LHCN-M2 (cell line): ENCODE measurements at regions not wholly inside any gene's neighbourhood (a gene's known extent, or its start where the extent isn't known, plus 50 kb on each side); places are given as distances from the start of the nearest gene placed in this dataset.
"Not testable (repeated sequence)": the region's sequence is repeated elsewhere in the genome, so short reads cannot be mapped to it uniquely, and the experiment has no call there.

Experiments used
- DNase-seq: peaks from one replicate; pipeline ENCODE4 v3.0.0-alpha.2; 2012; ENCODE audit warnings: low read depth

DNA sequence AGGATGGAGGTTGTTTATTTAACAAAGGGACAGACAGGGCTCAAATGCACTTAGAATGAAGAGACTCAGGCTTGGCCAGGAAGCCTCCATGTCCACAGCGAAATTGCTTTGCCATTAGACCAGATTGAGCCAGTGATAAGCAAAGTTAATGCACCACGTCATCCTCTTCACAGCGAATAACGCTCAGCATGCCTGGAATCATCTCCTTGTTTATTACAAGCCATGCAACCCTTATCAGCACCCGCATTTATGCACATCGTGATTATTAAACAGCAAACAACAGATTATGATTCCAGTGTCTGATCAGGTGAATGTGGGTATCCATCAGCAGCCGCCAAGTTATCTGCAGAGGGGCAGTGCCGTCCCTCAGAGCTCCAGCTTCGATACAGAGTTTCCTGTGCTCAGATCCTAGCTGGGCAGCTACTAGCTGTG is 175.0 kb upstream of the TMEM132C start:
- DNase-seq = no peak

DNA sequence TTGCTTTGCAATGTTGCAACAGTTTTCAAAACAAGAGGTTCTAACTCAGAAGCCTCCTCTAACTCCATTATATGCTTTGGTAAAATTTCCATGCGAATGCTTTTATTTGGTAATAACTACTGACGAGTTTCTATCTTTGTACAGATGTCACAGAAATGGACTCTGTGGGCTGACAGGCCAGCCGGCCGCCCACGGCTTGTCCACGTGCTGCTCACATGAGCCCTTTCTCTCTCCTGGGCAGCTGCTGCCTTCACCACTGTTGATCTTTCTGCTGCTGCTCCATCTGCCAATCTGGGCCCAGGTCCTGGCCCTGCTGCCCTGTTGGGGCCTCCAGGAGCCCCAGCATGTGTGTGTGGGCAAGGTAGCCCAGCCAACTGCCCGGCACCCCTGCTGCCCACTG is 168.2 kb upstream of the TMEM132C start:
- DNase-seq = no peak

DNA sequence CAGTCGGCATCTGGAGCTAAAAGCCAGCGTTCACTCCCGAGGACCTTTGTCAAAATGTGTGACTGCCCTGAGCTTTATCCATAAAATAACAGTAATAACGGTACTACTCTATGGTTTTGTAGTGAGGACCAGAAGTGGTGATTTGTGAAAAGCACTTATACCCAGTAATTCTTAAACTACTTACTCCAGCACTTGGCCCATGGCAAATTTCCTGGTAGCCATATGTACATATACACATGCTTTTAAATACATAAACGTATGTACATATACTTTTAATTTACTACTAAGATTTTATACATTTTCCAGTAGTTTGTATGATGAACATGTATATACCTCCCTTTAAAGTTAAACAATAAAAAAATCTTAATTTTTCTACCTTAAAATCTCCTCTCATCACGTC is 163.8 kb upstream of the TMEM132C start:
- DNase-seq = no peak

DNA sequence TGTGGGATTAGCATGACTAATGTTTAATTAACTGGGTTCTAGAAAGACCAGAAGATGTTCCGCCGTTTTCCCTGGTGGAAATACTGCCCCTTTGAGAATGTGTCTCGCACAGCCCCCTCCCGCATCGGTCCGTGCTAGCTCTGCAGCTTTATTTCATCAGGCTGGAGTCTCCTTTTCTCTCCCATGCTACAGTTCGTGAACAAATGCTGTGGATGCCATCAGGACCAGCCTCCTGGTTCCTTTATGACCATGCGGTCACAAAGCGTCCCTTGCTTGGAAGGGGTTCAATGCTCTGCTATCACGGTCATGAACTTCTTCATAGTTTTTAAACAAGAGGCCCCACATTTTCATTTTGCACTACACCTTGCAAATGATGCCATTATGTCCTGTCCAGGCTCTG is 157.7 kb upstream of the TMEM132C start:
- DNase-seq = no peak

DNA sequence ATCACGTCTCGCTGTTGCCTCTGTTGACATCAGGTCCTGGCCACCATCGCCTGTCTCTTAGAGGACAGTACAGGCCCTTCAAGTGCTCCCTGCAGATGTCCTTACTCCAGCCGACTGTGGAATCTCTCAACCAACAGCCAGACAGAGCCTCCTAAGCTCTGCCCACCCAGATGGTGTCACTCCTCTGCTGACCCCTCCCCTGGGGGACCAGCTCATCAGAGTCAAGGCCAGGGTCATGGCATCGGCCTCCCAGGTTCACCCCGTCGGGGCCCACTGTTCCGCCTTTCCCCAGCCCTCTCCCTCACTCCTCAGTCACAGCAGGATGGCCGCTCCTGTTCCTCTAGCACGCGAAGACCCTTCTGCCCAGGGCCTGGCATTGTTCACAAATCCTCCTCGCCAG is 157.3 kb upstream of the TMEM132C start:
- no peak for DNase-seq

DNA sequence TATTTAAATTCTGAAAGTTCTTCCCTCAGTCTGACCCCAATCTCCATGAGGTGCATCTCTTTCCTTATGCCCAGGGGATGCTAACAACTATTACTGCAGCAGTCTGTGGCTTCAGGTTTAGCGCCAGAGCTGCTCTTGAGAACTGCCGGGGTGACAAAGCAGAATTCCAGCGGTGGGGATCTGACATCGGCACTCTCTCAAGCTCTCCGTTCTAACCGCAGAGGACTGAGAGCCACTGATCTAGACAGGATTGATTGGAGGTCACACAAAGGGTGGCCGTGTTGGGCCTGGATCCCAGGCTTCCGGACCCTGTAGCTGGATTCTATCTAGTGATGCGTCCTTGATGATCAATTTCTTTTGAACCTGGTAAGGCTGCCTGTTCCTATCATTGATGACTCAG is 155.6 kb upstream of the TMEM132C start:
- no peak for DNase-seq

DNA sequence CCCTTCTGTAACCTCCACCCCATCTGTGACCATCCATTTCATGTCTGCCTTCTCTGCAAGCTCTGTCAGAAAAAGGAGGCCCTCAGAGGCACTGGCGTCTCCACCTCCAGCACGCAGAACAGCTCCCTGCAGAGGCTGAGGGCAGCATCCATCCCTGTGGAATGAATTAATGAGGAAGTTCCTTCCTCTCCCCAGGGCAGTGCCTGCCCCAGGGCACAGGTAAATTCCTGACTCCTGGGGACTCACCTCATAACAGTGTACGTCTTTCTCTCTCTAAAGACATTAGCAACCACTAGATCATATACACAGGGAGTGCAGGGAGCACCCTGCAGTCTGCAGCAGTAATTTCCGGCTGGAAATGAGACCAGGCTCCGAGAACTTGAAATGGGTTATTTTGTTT is 155.0 kb upstream of the TMEM132C start:
- DNase-seq = no peak

DNA sequence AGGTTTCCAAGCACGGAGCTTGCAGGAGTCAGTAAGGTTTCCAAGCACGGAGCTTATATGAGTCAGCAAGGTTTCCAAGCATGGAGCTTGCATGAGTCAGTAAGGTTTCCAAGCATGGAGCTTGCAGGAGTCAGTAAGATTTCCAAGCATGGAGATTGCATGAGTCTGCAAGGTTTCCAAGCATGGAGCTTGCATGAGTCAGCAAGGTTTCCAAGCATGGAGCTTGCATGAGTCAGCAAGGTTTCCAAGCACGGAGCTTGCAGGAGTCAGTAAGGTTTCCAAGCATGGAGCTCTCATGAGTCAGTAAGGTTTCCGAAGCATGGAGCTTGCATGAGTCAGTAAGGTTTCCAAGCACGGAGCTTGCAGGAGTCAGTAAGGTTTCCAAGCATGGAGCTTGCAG is 153.7 kb upstream of the TMEM132C start:
- not testable (repeated sequence) for DNase-seq

DNA sequence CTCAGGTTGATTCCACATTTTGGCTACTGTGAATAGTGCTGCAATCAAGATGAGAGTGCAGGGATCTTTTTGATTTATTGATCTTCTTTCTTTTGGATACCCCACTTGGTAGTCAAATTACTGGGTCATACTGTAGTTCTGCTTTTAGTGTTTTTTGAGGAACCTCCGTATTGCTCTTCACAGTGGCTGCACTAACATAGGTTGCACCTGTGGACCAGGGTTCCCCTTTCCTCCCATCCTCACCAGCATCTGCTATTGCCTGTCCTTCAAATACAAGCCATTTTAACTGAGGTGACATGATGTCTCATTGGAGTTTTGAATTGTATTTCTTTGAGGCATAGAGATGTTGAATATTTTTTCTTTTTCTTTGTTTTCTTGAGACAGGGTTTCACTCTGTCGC is 152.5 kb upstream of the TMEM132C start:
- no peak for DNase-seq

DNA sequence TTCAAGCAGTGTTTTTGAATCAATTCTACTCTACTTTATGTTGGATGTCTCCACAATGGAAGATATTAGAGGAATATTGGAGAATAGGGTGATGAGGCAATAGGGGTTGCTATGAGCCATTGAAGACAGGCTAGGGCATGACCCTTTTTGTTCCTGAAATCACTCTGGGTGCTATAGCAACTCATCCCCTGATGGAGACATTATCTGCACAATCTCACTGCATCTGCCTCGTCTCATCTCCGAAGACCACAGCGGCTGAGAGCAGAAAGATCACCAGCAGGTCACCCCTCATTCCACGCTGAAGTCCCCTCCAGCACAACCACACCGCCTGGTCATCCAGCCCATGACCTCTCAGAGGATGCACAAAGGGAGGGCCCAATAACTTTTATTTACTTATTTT is 150.4 kb upstream of the TMEM132C start:
- DNase-seq = no peak

DNA sequence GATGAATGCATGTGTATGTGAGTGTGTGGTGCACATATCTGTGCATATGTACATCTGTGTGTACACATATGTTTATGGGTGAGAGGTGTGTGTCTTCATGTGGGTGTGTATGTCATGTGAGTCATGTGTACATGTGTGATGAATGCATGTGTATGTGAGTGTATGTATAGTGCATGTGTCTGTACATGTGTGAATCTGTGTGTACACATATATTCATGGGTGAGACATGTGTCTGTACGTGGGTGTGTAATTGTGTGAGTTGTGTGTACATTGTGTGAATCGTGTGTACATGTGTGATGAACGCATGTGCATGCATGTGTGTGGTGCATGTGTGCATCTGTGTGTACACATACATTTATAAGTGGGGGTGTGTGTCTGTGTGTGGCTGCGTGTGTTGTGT is 146.9 kb upstream of the TMEM132C start:
- DNase-seq = no peak

DNA sequence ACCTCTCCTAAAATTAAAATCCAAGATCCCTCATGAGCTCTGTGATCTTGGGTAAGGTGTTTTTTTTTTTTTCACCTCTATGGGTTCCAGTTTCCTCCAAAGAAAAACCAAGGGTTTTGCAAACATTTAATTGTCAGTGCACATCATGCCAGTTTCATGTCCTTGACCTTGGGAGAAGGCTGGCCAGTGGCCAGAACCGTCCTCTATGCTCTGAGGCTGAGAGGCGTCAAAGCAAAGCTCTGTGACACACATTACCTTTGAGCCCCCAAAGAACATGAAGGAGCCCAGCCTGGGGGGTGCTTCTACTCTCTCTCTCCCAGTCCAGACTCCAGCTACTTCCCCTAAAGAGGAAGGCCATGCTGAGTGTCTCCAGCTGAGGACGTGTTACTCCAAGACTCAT is 145.5 kb upstream of the TMEM132C start:
- no peak for DNase-seq

DNA sequence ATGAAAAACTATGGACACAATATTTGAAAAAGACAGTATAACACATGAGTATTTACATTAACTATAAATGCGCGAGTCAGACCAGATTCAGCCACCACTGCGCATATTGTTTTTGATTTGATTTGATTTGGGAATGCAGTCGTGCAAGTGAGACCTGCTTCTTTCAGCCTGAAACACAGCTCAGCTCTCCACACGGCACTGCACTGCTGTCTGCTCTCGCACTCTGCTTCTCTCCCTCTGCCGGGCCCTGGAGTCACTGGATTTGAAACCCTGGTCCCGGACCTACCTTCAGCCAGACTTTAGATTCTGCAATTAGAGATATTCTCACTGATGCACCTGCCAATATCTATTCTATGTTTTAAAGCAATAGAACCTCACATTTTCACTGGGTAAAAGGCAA is 143.9 kb upstream of the TMEM132C start:
- no peak for DNase-seq

DNA sequence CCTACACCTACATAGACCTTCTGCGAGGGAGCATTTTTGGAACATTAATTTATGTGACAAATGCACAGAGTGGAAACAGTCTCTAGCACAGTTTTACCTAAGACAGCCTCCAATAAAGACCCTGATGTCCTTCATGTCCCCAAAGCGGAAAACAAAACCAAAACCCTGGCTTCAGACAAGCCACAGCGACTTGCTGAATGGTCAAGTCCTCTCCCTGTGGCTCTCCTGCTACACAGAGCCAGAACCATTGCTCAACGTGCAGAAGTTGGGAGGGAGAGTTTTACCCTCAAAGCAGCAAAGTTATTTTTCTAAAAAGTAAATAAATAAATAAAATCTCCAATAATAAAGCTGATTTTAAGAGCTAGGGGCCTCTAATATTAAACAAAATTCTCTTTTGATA is 135.0 kb upstream of the TMEM132C start:
- no peak for DNase-seq

DNA sequence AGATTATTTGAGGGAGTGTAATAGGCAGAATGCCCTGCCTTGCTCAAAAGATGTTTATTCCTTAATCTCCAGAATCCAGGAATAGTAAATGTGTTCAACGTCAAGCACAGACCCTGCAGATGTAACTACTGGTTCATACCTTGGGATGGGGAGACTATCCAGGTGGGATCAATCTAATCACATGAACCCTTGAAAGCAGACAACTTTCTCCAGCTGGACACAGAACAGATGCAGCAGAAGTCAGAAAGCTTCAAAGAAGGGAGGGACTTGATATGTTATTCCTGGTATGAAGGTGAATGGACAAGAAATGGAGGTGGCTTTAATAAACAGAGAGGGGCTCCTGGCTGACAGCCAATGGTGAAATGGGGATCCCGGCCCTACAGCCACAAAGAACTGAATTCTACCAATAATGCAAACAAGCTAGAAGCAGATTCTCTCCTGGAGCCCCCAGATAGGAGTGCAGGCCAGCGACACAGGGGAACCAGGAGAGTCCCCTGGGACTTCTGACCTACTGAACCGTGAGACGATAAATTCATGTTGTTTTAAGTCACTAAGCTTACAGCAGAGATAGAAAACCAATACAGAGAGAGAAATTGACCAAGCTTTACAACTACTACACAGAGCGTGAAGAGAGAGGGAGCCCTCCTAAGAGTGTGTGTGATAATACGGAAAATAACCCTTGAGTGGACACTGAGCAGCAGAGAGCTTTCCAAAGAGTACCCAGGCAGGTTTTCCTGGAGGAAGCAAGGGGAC is 133.5 kb upstream of the TMEM132C start:
- no peak for DNase-seq

DNA sequence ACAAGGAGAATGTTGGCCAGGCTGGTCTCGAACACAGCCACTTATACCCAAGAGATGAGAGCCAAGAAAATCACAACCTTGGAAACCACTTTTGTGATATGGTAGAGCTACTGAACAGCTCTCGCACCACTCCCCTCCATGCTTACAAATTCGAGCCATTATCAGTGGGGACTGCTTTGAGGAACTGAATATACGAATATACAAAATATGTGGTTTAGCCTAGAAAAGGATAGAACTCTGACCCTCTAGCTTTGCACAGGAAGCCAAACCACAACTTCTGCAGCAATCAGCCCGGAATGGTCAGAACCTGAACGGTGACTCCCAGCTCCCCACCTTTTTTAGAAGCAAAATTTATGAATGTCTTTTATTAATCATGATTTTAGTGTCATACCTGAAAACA is 129.8 kb upstream of the TMEM132C start:
- no peak for DNase-seq

DNA sequence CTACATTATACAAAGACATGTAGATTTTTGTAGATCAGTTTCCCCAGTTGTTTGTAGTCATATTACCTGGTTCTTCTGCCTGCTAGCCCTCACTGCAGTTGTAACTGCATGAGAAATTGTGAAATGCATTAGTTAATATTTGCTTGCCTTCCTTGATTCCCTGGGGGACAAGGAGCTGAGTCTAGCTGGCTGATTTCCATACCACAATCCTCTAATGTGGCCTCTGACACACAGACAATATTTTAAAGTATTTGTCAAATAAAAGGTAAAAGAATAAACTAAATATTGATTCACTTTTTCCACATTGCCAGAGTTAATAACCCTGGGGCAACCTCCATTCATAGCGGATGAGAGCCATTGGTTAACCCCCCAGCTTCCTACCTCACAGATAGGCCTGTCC is 128.8 kb upstream of the TMEM132C start:
- DNase-seq = no peak

DNA sequence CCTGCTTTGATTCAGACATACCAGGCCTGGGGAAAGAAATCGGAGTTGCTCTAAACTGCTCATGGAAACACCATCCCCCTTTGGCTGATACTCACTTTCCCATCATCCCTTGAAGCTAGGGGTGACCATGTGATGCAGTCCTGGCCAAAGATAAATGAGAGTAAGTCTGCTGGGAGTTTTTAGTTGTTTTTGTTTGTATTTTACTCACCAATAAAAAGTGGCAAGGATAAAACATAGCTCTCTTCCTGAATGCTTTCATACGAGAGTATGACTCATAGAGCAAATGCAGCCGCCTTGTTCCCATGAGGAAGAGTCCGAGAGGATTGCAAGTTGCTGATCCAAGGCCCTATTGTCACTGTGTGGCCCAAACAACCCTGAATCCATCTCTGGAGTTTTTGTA is 126.4 kb upstream of the TMEM132C start:
- no peak for DNase-seq

DNA sequence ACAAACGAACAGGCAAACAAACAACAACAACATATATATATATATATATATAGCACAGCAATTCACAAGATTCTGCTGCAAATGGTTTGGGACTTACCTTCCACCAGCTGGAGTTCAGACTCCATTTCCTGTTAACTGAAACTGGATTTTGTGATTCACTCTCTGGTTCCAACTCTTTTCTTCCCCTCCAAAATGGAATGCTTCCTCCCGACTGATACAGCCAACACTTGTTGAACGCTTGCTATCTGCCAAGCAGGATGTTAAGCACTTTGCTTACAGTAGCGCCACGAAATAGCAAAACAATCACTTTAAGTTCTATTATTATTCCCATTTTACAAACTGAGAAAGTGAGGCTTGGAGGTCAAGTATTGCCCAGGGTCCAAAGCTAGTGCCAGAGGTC is 116.0 kb upstream of the TMEM132C start:
- DNase-seq = no peak

DNA sequence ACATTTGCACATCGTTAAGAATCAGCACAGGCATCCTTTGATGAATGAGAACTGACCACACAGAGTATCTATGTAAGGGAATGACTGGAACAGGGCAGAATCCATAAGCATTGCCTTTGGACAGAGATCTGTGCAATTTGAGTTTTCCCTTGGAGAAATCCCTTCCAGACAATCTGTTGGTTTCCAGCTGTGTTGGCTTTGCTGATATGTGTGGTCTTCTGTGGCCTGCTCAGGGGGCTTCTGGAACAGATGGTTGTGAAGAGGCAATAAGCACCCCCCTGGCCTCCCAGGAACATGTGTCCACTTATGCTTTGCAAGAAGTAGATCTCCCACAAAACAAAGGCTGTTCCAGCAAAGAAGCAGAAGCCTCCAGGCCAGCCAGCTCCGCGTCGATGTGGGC is 111.4 kb upstream of the TMEM132C start:
- DNase-seq = no peak

DNA sequence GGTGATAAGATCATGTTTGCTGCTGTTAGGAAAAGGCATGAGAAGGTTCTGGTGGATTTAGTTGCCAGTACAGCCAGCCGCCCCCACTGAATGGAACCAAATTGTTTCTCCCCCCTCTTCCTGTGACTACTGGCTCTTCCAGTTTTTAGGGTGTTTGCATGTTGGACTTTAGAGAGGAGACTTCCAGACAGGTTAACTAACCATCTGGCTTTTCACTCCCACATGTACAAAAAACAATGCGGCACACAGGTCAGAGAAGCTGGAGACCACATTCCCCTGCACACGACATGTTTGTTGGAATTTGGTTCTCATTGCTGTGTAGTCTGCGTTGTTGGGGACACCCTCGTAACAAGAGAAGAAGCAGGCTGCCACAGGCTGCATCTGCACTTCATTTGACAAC is 103.9 kb upstream of the TMEM132C start:
- DNase-seq = no peak

DNA sequence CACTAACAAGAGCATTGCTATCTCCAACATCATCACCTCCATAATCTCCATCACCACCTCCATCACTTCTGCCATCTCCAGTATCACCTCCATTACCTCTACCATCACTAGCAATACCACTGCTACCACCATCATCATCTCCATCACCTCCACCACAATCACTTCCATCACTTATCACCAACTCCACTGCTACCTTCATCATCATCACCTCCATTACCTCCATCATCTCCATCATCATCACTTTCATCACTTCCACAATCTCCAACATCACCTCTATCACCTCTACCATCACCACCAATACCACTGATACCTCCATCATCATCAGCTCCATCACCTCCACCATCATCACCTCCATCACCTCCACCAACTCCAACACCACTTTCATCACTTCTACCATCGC is 102.4 kb upstream of the TMEM132C start:
- no peak for DNase-seq

DNA sequence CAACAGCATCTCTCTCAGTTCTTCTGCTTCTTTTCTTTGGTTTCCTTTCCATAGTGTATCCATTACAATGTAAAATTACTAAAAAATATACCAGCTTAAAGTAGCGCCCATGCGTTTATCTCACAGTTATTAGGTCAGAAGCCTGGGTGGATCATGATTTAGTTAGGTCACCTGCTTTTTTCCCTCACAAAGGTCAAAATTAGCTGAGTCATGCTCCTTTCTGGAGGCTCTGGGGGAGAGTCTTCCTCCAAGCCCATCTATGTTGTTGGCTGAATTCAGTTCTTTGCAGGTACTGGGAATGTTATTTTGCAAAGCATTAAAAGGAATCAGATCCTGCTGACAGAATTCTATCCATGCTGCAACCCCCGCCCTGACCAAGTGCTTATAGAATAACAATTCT is 101.6 kb upstream of the TMEM132C start:
- no peak for DNase-seq

DNA sequence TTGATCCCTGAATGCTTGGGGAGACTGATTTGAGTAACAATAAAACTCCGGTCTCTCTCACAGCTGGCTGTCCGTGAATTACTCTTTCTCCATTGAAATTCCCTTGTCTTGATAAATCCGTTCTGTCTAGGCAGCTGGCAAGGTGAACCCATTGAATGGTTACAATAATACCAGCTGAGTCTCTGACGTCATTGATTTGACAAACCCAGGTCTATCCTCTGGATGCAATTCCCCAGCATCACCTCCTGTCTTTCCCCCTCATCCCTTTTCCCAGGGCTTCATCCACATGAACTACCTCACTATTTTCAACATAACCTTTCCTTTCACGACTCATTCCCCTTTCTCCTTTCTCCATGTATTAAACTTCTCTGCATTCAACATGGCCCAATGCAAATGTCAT is 98.7 kb upstream of the TMEM132C start:
- DNase-seq = no peak
